GM18909 (cell line): ENCODE measurements at regions not wholly inside any gene's neighbourhood (a gene's known extent, or its start where the extent isn't known, plus 50 kb on each side); places are given as distances from the start of the nearest gene placed in this dataset.
A peak's percentile ranks its signal among the peaks of the same experiment; 100 is the strongest.
"Not testable (repeated sequence)": the region's sequence is repeated elsewhere in the genome, so short reads cannot be mapped to it uniquely, and the experiment has no call there.

Source experiments
- ATAC-seq: cut with Tn5 transposase; IDR thresholded peaks from one replicate; pipeline ENCODE4 v1.9.1; 2021; ENCODE audit warnings: mild to moderate bottlenecking; ENCODE audit not compliant: unreplicated experiment, poor library complexity

DNA sequence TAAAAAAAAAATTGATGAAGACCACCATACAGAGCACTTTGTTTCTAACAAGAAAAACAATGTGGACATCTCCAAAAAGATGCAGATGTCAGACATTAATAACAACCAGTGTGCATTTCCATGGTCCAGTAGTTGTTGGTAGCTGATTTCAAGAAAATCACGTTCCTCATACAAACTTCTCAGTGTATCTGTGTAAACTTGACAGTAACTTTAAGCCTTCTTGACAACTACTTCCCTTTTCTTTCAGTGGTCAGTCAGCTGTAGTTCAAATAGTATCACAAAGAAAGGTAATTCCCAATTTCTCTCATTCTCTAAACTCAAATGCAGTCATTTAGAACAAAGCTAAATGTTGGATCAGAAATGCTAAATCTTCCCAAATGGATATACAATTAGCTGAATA lies 879.9 kb downstream of the AMY1C start:
- no peak for ATAC-seq

DNA sequence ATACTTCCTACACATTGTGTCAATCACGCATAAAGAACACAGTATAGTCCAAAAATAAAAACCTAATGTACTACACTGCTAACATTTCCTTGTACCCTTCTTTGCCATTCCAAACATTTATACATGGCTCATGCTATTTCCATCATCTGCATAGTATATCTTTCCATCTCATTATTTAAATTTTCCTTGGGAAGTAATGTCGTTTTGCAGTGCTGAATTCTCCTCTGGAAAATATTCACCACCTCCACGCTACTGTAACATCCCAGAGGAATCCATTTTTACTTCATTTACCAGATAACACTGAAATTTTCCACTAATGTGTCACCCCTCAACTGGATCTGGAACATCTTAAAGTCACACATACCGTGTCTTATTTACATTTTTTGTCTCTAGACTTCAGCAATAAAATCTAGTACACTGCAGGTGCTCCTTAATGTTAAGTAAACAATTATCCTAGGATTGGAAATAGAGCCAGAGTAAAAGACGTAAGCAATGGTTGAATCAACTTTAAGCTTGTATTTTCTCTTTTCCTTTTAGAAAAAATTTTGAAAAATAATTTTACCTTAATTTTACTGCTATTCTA lies 881.0 kb downstream of the AMY1C start:
- ATAC-seq = no peak

DNA sequence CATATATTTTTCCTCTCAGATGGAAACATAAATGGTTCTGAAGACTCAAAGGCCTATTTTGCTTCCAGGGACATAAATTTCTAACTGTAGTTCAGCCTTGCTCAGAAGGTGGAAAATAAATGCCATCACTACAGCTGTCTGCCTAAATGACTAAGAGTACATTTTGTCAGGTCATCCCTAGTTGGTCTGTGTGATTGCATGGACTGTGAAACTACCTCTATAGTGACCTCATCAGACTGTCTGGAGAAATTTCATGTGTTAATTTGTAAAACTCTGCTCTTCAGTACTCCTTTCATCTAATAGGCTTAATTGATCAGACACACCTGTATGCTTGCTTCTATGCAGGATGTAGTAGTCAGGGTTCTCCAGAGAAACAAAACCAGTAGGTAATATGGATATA lies 886.9 kb downstream of the AMY1C start:
- peak; percentile 74 for ATAC-seq

DNA sequence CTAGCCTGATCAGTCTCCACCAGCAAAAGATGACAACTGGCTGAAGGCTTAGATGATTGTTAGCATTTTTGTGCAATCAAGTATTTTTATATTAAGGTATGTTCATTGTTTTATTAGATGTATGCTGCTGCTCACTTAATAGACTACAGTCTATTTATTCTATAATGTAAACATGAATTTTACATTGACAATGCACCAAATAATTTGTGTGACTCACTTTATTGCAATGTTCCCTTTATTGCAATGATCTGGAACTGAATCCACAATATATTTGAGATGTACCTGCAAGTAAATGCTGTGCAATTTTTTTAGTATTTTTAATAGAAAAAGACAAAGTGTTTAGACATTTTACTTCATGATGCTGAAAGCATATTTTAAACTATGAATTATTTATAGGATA lies 896.5 kb downstream of the AMY1C start:
- no peak for ATAC-seq

DNA sequence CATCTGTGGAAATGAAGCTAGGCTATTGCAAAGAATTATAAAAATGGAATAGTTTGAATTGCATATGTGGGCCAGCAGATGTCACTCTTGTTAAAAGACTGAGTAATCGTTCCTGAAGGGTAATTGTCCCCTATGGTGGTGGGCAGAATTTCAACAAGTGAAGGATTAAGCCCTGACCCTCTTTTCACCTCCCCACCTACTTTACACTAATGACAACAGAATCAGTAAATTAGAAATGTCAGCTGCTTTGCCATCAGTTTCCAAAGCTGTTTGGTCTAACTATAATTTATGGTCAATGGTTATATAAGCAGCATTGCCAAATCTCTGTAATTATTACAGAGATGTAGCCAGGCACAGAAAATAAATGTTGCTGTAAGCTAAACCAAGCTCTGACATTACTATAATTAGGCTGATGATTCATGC lies 898.6 kb downstream of the AMY1C start:
- peak; percentile 86 for ATAC-seq

DNA sequence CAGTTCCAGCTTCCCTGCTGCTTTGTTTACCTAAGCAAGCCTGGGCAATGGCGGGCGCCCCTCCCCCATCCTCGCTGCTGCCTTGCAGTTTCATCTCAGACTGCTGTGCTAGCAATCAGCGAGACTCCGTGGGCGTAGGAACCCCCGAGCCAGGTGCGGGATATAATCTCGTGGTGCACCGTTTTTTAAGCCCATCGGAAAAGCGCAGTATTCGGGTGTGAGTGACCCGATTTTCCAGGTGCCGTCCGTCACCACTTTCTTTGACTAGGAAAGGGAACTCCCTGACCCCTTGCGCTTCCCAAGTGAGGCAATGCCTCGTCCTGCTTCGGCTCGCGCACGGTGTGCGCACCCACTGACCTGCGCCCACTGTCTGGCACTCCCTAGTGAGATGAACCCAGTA lies 914.7 kb downstream of the AMY1C start:
- ATAC-seq = not testable (repeated sequence)

DNA sequence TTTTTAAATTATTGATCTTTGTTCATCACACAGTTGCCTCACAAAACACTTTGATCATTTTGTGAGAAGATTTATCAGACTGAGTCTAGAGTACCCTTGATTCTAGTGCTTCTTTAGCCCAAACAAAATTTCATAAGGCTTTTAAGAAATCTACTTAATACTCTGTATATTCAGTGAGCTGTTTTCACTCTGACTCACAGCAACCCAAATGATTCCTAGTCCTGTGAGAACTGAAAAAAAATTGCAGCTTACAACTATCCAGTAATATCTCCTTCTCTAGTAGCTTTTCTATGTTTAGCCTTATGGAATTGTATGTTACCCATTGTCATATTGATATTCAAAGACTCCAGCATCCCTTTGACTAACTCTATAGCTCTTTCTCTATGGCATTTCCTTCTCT lies 915.6 kb downstream of the AMY1C start:
- ATAC-seq = no peak

DNA sequence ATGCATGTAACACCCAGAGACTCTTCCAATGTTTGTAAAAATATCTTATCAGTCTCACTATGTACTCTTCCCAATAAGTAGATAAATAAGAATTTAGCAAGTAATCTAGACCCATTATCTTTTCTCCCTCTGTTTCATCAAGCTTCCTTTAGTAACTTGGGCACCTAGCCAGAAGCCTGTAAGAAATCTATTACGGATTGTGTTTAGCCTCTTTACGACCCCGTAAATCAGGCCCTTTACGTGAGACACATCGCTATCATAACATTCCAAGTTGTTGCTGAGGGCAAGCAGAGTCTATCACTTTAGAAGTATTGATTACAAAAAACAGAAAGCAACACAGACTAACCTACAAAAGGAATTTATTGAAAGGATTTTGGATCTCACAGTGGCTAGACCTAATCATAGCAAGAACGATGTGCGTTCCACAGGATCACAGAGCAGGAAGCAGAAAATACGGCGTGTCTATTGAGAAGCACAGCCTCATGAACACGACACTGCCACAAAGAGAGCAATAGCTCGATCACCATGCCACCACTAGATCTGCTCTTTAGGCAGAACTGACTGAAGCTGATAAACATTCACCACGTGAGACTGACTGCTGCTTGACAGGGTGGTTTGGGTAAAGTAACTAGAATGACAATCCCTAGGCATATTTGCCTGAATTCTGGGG lies 922.1 kb downstream of the AMY1C start:
- ATAC-seq = no peak

DNA sequence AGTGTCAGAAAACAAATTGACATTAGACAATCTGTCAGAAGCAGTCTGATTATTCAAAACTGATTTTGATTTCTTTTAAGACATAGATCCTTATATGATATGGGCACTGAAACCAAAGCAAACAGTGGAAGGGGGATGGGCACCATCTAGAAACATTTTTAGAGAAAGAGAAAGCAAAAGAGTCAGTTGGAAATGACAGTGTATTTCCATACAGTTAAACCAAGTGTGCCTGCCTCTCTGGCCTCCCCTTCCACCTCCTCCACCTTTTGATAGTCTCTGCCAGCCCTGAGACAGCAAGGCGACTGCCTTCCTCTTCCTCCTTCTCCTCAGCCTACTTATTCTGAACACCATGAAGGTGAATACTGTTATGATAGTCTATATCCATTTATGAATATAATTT lies 949.7 kb downstream of the AMY1C start:
- peak; percentile 52 for ATAC-seq

DNA sequence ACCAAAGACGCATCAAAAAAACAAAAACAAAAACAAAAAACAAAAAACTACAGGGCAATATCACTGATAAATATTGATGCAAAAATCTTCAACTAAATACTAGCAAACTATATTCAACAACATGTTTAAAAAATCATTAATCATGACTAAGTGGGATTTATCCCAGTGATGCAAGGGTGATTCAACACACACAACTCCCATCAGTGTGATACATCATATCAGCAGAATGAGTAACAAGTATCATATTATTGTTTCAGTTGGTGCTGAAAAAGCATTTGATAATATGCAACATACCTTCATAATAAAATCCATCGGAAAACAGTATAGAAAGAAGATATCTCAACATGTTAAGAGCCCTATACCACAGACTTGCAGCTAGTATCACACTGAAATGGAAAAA lies 953.0 kb downstream of the AMY1C start:
- ATAC-seq = no peak

DNA sequence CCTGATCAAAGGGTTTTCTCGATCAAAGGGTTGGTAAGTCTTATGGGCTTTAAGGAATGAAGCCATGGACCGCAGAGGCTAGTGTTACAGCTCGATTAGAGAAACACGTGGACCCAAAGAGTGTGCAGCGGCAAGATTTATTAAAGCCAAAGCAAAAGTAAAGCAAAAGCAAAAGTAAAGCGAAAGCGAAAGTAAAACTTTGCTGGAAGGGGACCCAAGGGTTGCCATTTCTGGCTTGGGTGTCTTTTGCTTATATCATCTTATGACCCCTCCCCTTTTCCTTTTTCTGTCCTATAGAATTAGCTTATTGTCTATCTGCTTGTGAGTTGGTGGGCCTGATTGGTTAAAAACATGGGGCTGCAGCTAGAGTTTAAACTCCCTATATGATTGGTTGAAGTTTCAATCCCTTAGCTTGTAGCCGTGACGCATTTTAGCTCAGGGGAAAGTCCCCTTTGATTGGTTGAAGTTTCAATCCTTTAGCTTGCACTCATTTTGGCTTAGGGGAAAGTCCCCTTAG lies 957.0 kb downstream of the AMY1C start:
- no peak for ATAC-seq

DNA sequence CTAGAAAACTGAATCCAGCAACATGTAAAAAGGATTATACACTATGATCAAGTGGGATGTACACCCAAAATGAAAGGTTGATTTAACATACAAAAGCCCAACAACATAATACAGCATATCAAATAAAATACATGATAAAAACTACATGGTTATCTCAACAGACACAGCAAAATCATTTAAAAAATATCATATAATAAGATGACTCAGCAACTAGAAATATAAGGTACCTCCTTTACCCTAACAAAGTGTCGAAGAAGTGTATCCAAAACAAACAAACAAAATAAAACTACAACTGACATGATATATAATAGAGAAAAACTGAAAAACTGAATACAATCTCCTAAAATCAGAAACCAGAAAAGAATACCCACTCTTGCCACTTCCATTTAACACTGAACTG lies 969.1 kb downstream of the AMY1C start:
- no peak for ATAC-seq

DNA sequence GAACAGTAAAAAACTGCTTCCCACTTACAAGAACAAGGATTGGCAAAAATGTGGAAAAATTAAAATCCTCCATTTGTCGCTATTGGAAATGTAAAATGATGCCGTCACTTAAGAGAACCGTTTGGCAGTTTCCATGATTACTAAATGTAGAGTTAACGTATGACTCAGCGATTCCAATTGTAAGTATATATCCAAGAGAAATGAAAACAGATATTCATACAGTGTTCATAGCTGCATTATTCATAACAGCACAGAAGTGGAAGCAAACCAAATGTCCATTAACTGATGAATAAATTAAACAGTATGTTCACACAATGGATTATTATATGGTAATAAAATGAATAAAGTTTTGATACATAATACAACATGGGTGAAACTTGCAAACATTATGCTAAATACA lies 971.0 kb downstream of the AMY1C start:
- no peak for ATAC-seq

DNA sequence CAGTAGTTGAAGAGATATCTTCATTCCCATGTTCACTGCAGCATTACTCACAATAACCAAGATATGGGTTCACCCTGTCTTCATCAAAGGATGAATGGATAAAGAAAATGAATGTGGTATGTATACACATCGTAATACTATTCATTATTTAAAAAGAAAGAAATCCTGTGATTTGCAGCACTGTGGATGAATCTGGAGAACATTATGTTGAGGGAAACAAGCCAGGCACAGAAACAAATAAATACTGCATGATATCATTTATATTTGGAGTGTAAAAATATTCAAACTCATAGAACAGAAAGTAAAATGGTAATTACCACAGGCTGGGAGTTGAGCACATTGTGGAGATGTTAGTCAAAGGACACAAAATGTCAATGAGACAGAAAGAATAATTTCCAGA lies 977.2 kb downstream of the AMY1C start:
- no peak for ATAC-seq

DNA sequence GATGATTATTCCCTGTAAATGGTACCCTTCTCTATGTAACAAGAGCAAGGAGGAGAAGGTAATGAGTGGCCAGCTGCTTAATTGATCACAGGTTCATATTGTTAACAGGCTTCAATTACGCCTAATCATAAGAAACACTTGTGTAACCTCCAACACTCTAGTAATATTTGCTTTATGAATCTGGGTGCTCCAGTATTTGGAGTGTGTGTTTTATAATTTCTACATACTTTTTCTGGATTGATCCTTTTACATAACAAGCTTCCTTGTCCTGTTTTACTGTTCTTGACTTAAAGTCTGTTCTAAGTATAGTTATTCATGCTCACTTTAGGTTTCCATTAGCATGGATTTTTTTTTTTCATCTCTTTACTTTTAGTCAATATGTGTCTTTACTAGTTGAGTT lies 984.2 kb downstream of the AMY1C start:
- no peak for ATAC-seq

DNA sequence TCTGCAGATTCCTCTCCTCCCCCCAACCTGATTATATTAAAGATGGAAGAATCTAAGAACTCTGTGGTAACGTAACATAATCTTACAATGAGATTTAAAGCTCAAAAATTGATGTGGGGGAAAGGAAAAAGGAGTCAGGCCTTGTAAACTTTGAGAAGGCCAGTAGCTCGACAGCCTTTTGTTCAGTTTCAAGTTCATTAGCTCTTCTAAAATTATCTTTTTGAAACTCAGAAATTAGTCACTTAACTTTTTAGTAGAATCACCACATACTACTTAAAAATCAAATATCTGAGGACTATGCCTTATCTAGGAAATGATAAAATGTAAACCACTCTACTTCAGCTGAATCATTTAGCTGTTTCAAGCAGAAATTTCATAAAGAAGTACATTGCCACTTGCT lies 996.2 kb downstream of the AMY1C start:
- ATAC-seq = no peak

DNA sequence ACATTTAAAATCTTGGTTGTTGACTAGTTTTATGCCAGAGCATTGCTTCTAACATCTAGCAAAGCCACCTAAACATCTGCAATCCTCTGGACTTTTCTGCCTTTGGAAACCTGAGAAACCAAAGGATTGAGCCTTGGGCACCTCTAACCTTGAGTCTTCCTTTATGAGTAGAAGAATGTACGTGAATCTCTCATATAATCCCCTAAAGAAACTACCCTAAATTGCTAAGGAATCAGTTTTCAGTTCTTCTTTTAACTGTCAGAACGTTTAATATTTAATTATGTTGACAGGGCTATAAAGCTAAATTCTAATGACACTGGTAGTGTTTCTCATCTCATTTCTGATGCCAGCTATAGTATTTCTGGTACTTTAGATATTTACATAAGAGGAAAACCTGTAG lies 997.3 kb downstream of the AMY1C start:
- ATAC-seq = peak; percentile 88

DNA sequence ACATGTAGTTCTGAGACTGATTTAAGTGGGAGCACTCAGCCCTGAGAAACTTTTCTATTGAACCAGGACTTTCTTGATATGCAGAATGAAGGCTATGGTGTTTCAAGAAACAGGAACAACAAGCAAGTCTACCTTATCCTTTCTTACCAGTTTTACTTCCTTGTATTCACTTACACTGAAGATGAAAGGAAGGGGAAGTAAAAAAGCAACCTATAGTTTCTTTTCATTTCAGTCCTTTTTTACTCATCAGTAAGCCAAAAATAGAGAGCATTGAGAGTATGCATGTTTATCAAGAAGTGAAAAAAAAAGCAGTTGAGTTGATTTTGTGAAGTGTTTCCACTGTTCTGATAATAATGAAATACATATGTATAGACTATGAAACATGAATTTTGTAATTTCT lies 1010.3 kb downstream of the AMY1C start:
- ATAC-seq = peak; percentile 96

DNA sequence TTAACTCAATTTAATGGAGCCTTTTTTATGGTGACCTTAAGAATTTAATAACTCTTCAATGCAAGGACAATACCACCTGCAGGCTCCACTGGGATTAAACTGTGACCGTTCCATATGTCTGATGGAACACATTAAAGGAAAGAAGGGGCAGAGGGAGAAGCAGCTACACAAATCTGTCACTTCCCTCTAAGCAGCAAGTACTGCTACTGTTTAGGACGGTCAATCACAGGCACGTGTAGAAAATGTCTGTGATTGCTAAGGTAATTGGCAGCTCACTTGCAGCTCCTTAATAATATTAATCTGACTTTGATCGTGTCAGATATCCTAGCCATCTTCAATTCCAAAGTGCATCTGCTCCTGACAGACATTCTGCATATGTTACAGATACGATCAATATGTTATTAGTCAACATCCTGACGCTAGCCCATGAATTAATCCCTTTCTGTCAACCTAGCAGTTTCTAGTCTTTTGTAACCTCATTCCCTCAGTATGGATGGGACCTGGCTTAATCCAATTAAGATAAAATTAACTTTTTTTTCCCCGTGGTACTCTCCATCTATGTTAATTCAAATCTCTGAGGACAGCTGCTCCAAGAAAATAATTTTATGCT lies 1012.4 kb downstream of the AMY1C start:
- no peak for ATAC-seq

DNA sequence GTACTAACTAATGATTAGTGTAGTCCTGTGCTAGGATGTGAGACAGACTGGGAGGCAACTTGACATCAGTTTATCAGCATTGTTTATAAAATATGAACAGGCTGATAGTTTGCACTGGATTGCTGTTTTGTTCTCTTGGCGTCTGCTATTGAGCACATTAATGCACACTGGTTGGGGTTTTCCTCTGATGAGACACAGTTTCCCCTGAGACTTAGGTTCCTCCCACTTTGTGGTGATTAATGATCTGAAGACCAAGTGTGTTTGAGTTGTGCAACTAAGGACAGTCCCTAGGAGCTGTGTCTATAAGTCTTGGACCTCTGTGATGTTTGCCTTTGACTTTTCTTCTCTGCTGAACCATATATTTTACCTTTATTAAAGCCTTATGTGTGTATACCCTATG lies 1015.4 kb downstream of the AMY1C start:
- peak; percentile 72 for ATAC-seq

DNA sequence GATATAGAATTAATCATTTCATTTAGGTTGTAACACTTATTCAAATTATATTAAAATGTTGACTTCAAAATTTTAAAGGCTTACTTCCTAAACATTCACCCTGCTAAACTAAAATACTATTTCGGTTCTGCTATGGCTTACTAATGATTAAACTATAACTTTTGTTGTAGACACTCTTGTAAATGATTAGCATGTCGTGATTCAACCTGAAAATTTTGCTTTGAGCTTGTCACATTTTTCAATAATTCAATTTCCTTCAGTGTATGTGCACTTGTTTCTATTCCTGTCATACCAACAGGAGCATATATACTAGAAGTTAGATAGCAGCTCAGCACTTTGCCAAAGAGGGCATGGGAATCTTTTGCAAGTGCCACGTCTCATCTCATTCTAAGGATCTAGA lies 1018.8 kb downstream of the AMY1C start:
- peak; percentile 88 for ATAC-seq
